NCI-H1694 treated with DMSO at 0.1 percent for 48 hours (cell line): ENCODE measurements at regions not wholly inside any gene's neighbourhood (a gene's known extent, or its start where the extent isn't known, plus 50 kb on each side); places are given as distances from the start of the nearest gene placed in this dataset.
"Not testable (repeated sequence)": the region's sequence is repeated elsewhere in the genome, so short reads cannot be mapped to it uniquely, and the experiment has no call there.

ENCODE experiments used
- DNase-seq: peaks from one replicate; lab custom pipeline; 2025; lab: John Stamatoyannopoulos, UW

DNA sequence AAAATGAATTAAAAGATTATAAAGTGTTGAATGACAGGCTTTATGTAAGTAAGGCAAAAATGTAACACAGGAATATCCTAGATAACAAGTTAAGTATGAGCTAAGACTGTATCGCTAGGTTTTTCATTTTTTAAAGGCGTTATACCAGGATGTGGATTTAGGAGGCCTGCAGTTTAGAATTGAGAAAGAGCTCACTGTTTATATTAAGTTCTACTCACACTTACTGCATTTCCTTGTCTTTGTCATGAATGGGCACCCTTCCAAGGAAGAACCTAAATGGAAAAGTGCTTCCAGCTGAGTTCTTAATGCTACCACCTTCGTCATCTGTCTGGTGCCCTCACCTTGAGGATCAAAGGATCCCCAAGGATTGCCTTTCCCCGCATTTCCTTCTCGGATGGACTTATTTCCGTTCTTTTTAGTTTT lies 148.7 kb downstream of the SOX4 start:
- no peak for DNase-seq

GRCh38 chr6:21744331-21744730 lies 150.8 kb downstream of the SOX4 start:
- no peak for DNase-seq

DNA sequence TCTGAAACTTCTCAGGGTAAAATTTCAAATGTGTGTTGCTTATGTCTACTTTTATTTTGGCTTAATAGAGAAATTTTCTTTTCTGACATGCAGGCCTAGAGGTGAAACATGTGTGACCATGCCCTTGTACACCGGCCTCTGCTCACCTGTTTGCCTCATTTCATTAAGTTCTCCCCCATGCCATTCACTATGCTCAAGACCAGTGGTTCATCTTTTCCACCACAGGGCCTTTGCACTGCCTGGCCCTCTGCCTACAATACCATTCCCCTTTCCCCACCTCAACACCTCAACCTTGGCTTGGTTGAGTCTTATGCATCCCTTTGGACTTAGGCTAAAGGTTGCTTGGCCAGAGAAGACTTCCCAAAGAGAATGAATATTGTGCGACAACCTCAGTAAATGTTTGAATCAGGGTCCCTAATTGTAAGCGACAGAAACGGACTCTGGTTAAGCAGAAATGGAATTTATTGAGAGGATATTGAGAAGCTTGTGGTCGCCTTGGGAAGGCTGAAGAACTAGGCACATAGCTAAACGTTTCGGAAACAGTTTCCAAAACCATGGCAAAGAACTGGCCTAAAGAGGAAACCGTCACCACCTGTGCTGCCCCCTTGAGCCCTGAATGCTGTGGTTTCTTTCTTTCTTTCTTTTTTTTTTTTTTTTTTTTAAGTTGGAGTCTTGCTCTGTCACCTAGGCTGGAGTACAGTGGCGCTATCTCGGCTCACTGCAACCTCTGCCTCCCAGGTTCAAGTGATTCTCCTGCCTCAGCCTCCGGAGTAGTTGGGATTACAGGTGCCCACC lies 152.2 kb downstream of the SOX4 start:
- no peak for DNase-seq

GRCh38 chr6:21747441-21747840 lies 153.9 kb downstream of the SOX4 start:
- no peak for DNase-seq

DNA sequence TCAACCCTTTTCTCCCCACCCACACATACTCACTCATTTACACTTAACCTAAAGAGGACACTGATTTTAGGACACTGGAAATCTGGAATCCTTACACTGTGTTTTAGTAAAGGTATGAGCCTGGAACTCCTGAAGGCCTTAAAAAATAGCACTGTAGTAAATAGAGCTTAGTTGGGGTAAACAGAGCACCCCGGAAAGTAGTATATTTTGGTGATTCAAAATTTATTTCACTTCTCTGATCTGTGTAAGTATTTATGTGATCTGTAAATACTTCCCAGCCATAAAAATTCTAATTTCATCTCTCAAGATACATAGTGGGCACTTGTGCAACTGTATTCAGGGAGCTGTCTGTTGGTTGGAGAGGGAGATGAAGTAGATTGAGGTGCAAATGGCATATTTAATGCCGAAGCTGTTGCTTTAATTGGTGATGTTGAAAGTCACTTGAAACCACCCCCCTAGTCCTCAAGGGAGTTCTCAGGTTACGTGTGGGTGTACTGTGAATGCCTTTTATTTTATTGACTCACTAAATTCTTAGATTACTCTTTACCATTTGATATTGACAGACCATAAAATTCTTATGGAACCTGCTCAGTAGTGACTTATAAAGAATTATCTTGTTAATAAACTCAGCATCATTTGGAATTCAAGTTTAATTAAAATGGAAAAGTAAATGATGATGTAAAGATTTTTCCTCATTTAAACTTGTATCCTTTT lies 154.9 kb downstream of the SOX4 start:
- peak; percentile 11 for DNase-seq

DNA sequence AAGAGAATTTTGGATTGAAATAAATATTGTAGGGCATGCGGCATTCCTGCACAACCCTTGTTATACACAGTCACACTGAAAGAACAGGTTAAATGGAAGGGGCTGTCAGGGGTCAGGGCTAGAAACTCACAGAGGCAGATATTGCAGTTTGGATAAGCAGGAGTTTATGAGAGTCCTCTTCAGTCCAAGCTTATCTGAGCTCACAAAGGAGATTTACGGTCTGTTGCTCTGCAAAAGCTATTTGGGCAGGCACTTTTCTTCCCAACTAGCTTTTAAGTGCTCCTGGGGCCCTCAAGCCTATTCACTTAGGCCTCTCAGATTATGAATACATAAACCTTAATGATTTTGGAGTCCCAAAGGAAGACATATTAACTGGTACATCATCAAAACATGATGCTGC lies 156.2 kb downstream of the SOX4 start:
- no peak for DNase-seq

DNA sequence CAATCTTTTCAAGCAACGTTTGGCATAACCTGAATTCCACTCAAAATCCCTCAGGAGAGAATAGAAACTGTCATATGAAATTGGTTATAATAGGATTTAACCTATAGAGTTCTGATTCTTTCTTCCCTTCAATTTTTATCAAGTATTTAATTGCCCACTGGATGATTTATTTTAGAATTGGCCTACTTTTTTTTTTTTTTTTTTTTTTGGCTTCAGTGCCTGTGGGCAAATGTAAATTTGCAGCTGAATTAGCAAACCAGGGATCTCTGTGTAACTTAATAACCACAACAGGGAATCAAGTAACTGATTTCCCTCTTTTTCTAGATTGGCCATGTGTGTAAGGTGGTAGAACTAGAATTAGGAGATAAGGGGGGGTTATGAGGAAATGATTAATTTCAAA lies 157.0 kb downstream of the SOX4 start:
- DNase-seq, result no peak

- no peak for DNase-seq
Measured at GRCh38 chr6:21751608-21752007, 158.1 kb downstream of the SOX4 start.

- DNase-seq, result no peak
Measured at GRCh38 chr6:21752054-21752811, 158.7 kb downstream of the SOX4 start.

DNA sequence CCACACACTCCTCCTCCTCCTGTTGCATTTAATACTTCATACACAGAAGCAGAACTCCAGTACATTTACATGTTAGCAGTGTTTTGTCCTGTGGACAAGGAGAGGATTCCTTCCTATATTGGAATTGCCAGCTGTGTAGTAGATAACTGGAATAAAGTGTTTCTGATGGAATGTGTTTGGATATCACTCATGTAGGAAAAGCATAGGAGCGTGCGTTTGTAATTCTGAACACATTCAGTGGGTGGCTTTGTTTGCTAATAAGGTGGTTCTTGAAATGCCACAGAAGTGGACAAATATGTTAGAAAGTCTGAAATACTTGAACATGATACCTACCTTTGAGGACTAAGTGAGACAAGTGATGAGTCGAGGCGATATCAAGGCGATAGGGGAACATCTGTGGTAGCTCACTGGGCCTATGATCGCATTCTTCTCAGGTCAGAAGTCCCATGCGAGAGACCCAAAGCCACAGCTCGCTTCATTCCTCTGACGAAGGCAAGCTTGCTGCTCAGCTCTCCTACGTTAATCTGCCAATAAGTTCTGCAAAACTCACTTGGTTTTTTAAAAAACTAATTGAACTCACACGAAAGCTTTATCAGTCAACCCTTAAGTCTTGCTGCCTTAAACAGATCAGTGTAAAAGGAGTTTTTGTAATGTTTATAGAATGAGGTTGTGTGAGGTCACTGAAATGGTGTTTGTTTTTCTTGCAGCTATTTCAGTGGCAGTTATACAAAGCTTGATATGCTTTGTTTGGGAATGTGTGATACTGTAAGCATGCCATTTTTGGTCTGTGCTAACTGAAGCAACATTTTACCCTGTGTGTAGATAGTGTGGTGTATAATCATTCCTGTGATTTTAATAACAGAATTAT lies 159.9 kb downstream of the SOX4 start:
- DNase-seq, result no peak

- DNase-seq, result no peak
Measured at GRCh38 chr6:21754891-21755290, 161.3 kb downstream of the SOX4 start.

- DNase-seq, result no peak
Measured at GRCh38 chr6:21756487-21756886, 162.9 kb downstream of the SOX4 start.

- DNase-seq, result not testable (repeated sequence)
Measured at GRCh38 chr6:21757392-21757791, 163.8 kb downstream of the SOX4 start.

- DNase-seq, result no peak
Measured at GRCh38 chr6:21759721-21760120, 166.2 kb downstream of the SOX4 start.

GRCh38 chr6:21761053-21761730 lies 167.6 kb downstream of the SOX4 start:
- DNase-seq, result not testable (repeated sequence)

GRCh38 chr6:21764989-21765388 lies 171.4 kb downstream of the SOX4 start:
- DNase-seq, result no peak

GRCh38 chr6:21767891-21768648 lies 174.5 kb downstream of the SOX4 start:
- no peak for DNase-seq

DNA sequence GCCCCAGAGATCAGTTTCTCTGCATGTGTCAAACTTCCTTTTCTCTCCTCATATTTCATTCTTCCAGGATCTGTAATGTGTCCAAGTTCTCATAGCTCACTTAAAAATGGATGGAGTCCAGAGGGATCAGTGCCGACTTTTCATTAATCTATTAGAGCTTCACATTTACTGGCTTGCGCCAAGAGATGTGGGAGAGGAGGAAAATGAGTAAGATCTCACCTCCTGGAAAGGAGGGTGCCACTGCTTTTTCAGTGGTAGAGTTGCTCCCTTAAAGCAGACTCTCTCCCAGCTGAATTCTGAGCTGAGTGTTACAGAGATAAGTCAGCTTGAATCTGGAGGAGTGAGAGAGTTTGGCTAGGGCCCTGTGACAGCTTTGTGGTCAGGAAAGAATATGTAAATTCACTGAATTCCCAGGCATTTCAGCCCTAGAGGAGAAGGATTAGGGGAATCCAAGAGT lies 175.9 kb downstream of the SOX4 start:
- no peak for DNase-seq

- DNase-seq, result no peak
Measured at GRCh38 chr6:21769968-21770367, 176.4 kb downstream of the SOX4 start.

GRCh38 chr6:21771626-21772320 lies 178.2 kb downstream of the SOX4 start:
- no peak for DNase-seq
